Activated CD4-positive, alpha-beta T cell treated with anti-CD3 and anti-CD28 coated beads, Interleukin-2, amount 50 U/mL, for 16 hours (primary cell): ENCODE measurements at regions not wholly inside any gene's neighbourhood (a gene's known extent, or its start where the extent isn't known, plus 50 kb on each side); places are given as distances from the start of the nearest gene placed in this dataset.

Experiments
- DNase-seq: peaks from one replicate; pipeline ENCODE4 v3.0.0-alpha.2; 2020

GRCh38 chr5:68766952-68767464, 326.8 kb upstream of the SLC30A5 start:
- no peak for DNase-seq

- no peak for DNase-seq
Measured at GRCh38 chr5:68770551-68770950, 323.3 kb upstream of the SLC30A5 start.

- no peak for DNase-seq
Measured at GRCh38 chr5:68771221-68771620, 322.6 kb upstream of the SLC30A5 start.

- DNase-seq = no peak
Measured at GRCh38 chr5:68771732-68772131, 322.1 kb upstream of the SLC30A5 start.

GRCh38 chr5:68776381-68776780, 317.4 kb upstream of the SLC30A5 start:
- DNase-seq = no peak

GRCh38 chr5:68777135-68777534, 316.7 kb upstream of the SLC30A5 start:
- DNase-seq = no peak

GRCh38 chr5:68778484-68778883, 315.3 kb upstream of the SLC30A5 start:
- no peak for DNase-seq

GRCh38 chr5:68780299-68780955, 313.4 kb upstream of the SLC30A5 start:
- DNase-seq = no peak

GRCh38 chr5:68793074-68793473, 300.7 kb upstream of the SLC30A5 start:
- no peak for DNase-seq

- no peak for DNase-seq
Measured at GRCh38 chr5:68793993-68794392, 299.8 kb upstream of the SLC30A5 start.

- DNase-seq = no peak
Measured at GRCh38 chr5:68795190-68795589, 298.6 kb upstream of the SLC30A5 start.

- no peak for DNase-seq
Measured at GRCh38 chr5:68798877-68799843, 294.7 kb upstream of the SLC30A5 start.

- DNase-seq = no peak
Measured at GRCh38 chr5:68802430-68802829, 291.4 kb upstream of the SLC30A5 start.

GRCh38 chr5:68803881-68804319, 289.9 kb upstream of the SLC30A5 start:
- DNase-seq = no peak

GRCh38 chr5:68804343-68804742, 289.5 kb upstream of the SLC30A5 start:
- DNase-seq = no peak

GRCh38 chr5:68805444-68805843, 288.4 kb upstream of the SLC30A5 start:
- no peak for DNase-seq

- no peak for DNase-seq
Measured at GRCh38 chr5:68817632-68818031, 276.2 kb upstream of the SLC30A5 start.

GRCh38 chr5:68818057-68818695, 275.6 kb upstream of the SLC30A5 start:
- no peak for DNase-seq

GRCh38 chr5:68818870-68819269, 274.9 kb upstream of the SLC30A5 start:
- DNase-seq = no peak

GRCh38 chr5:68821056-68821455, 272.8 kb upstream of the SLC30A5 start:
- DNase-seq = no peak

- DNase-seq = no peak
Measured at GRCh38 chr5:68822796-68823195, 271.0 kb upstream of the SLC30A5 start.

GRCh38 chr5:68823301-68823700, 270.5 kb upstream of the SLC30A5 start:
- DNase-seq = no peak

- DNase-seq = no peak
Measured at GRCh38 chr5:68830377-68830898, 263.4 kb upstream of the SLC30A5 start.
